Inferior parietal cortex (tissue), 1 donor: ENCODE measurements at regions not wholly inside any gene's neighbourhood (a gene's known extent, or its start where the extent isn't known, plus 50 kb on each side); places are given as distances from the start of the nearest gene placed in this dataset.

Source experiments
- DNase-seq: peaks from one replicate; pipeline ENCODE4 v3.0.0-alpha.2; 2016; ENCODE audit errors: extremely low spot score

DNA sequence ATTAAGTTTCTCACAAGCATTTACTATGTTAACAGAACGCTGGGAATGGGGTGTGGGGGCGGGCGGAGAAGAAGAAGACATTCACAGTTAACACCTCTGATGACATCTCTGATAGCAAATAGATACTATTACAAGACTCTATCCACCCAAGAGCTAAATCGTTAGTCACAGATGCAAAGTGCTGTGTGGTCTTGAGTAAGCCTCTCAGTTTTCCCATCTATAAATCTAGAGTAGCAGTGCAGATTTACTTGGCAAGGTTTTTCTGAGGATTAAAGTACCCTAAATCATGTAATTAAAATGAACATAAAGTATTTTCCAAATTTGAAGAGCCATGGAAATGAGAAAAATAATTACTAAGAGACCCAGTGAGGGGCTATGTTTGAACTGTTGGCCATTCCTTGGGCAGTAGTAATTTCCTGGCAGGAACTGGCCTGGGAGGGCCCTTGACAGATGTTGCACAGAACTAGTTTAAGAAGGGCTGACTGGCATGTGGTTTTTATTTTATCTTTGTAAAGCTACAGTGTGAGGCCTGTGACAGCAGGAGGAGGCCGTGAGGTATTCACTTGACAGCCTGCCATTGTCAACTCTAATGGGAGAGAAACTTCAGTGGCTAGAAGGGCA lies 58.7 kb upstream of the APOBEC4 start:
- no peak for DNase-seq

DNA sequence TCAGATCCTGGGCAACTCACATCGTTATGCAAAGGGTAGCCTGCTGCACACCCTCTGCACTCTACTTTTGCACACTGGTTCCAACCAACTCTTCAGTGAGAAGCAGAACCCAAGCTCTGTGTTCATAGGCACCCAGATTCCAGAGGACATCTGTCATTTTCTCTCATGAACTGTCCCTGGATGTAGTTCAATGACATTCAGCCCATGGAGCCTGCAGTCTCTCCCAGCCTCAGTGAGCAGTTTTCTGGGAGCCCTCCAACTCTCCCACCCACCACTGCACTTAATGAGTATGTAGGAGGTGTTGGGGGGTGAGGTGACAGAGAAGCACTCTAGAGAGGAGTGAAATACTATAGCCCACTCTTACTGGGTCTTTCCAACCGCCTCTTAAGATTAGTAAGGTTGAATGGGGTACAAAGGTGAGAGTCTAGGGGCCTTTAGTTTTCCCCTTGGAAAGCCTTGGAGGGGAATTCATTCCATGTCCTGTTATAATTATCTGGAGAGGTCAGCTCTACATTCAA lies 58.1 kb upstream of the APOBEC4 start:
- no peak for DNase-seq

DNA sequence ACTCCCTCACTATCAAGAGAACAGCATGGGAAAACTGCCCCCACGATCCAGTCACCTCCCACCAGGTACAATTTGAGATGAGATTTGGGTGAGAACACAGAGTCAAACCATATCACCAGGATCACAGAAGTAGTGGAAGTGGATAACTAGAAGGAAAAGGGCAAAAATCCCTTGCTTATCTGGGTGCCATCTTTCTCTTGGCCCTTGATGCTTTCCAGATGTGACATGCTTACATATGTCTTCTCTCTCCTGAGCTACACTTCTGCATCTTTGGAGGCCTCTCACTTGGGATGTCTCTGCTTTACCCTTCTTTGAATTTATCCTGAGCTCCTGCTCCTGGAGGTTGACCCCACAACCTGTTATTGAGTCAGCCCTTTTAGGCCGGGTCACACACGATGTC lies 57.6 kb upstream of the APOBEC4 start:
- DNase-seq, result no peak

DNA sequence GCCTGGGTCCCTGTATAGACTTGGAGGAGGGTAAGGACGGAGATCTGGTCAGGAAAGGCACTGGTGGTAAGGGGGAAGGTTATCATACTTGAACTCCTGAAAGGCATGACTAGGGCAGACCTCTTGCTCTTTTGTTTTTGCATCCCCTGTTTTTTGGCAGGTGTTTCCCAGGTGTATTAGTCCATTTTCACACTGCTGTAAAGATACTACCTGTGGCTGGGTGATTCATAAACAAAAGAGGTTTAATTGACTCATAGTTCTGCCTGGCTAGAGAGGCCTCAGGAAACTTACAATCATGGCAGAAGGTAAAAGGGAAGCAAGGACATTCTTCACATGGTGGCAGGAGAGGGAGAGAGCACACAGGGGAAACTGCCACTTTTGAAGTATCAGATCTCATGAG lies 57.2 kb upstream of the APOBEC4 start:
- no peak for DNase-seq

DNA sequence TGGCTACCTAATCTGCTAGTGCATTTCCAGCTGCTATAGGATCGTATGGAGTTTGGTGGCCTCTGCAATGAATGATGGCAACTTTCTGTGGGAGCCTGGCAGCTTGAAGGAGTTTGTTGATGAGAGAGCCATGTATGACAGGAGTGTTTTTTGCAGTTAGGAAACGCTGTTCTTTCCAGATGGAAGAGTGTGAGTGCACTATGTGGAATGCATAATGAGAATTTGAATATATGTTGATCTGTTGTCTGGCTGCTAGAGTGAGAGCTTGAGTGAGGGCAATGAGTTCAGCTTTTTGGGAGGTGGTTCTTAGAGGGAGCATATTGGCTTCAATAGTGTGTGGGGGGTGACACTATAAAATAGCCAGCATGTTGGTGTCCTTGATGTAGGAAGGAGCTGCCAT lies 51.0 kb upstream of the APOBEC4 start:
- DNase-seq, result no peak
